Left ventricle myocardium inferior (tissue), 1 donor: ENCODE measurements at regions not wholly inside any gene's neighbourhood (a gene's known extent, or its start where the extent isn't known, plus 50 kb on each side); places are given as distances from the start of the nearest gene placed in this dataset.

ENCODE experiments used
- DNase-seq: peaks from one replicate; pipeline ENCODE4 v3.0.0-alpha.2; 2020
- H3K27ac ChIP-seq: fragments of 200-600 bp; replicated peaks from 2 replicates; pipeline ENCODE4 v1.8.0; 2021
- H3K27me3 ChIP-seq: fragments of 200-600 bp; 2 replicates; pipeline ENCODE4 v1.8.0; 2021; ENCODE audit warnings: low read depth
- H3K36me3 ChIP-seq: fragments of 200-600 bp; 2 replicates; pipeline ENCODE4 v1.8.0; 2021
- H3K4me1 ChIP-seq: fragments of 200-600 bp; 2 replicates; pipeline ENCODE4 v1.8.0; 2021
- H3K4me3 ChIP-seq: fragments of 200-600 bp; 2 replicates; pipeline ENCODE4 v1.8.0; 2021; ENCODE audit warnings: mild to moderate bottlenecking, moderate library complexity
- H3K9me3 ChIP-seq: fragments of 200-600 bp; replicated peaks from 2 replicates; pipeline ENCODE4 v1.8.0; 2021
- CTCF ChIP-seq: fragments of 200-600 bp; IDR thresholded peaks from 2 replicates; pipeline ENCODE4 v1.8.0; 2021; ENCODE audit warnings: antibody characterized with exemption, mild to moderate bottlenecking, borderline replicate concordance
- intact Hi-C: fragments of 100-400 bp; cut with micrococcal nuclease; formaldehyde crosslinking; loops from one replicate; pipeline ENCODE4 v1.11.0; 2022
- donor health status: DM: no; HTN: yes; CAD: no; lungs with severe emphysema.

- no peaks in the 10 kb centered on the region for H3K4me1 ChIP-seq
- DNase-seq: no peak
- H3K36me3 ChIP-seq: no peaks in the 10 kb centered on the region
- H3K27ac ChIP-seq: no peak overlapping the region
- H3K27me3 ChIP-seq: peaks cover 25% of the 10 kb centered on the region
- TF ChIP-seq CTCF: no peak
- no peak overlapping the region for H3K4me3 ChIP-seq
- peaks cover 15% of the 10 kb centered on the region for H3K9me3 ChIP-seq
- intact Hi-C loops: no loop called here
Measured at GRCh38 chr7:112881-113280, 79.5 kb upstream of the FAM20C start.

DNA sequence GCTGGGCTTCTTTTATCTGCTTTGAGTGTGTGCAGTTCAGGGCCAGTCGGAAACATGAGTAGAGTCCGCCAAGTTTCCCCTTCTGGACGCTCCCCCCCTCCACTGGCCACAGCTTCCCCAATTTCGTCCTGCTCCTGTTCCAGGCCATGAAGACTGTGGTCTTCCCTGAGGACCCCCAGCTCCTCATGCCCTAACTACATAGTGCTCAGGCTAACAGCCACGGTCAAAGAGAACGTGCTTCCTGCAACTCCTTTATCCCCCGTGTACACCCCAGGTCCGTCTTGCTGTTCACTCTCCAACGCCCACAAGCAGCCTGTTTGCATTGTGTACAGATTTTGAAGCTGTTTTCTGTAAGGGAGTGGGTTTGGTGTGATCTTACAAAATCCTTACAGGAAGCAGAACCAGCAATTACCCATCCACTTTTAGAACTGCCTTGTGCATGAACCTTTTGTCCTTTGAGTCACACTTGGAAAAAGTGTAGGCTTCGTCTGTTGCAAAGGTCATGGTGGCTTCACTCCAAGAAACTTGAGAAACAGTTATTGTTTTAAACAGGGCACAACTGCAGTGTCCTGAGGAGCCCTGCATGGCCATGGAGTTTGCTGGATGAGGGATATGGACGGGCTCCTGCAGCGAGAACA, 77.0 kb upstream of the FAM20C start:
- H3K27me3 ChIP-seq: peaks cover 29% of the 10 kb centered on the region
- no peaks in the 10 kb centered on the region for H3K36me3 ChIP-seq
- TF ChIP-seq CTCF: no peak
- H3K9me3 ChIP-seq: peaks cover 15% of the 10 kb centered on the region
- intact Hi-C loops: no loop called here
- H3K27ac ChIP-seq: peak overlapping the region; percentile 24
- peaks cover 15% of the 10 kb centered on the region for H3K4me1 ChIP-seq
- no peak overlapping the region for H3K4me3 ChIP-seq
- no peak for DNase-seq

GRCh38 chr7:116188-116981, 76.0 kb upstream of the FAM20C start:
- H3K27ac ChIP-seq: no peak overlapping the region
- intact Hi-C loops: no loop called here

GRCh38 chr7:117836-118614, 74.3 kb upstream of the FAM20C start:
- DNase-seq: no peak
- H3K27me3 ChIP-seq: peaks cover 31% of the 10 kb centered on the region
- intact Hi-C loops: no loop called here
- no peak overlapping the region for H3K27ac ChIP-seq
- H3K4me1 ChIP-seq: peaks cover 27% of the 10 kb centered on the region
- no peaks in the 10 kb centered on the region for H3K36me3 ChIP-seq
- H3K4me3 ChIP-seq: no peak overlapping the region
- TF ChIP-seq CTCF: no peak
- H3K9me3 ChIP-seq: peaks cover 10% of the 10 kb centered on the region

More at GRCh38 chr7:116188-116981, 76.0 kb upstream of the FAM20C start:
- Histone ChIP-seq H3K4me1 (peaks cover 21% of the 10 kb centered on the region), H3K27me3 (peaks cover 31% of the 10 kb centered on the region), H3K36me3 (no peaks in the 10 kb centered on the region), H3K9me3 (peaks cover 14% of the 10 kb centered on the region), H3K4me3 (no peak overlapping the region)
- no peak for TF ChIP-seq CTCF
- peak; percentile 5 for DNase-seq

DNA sequence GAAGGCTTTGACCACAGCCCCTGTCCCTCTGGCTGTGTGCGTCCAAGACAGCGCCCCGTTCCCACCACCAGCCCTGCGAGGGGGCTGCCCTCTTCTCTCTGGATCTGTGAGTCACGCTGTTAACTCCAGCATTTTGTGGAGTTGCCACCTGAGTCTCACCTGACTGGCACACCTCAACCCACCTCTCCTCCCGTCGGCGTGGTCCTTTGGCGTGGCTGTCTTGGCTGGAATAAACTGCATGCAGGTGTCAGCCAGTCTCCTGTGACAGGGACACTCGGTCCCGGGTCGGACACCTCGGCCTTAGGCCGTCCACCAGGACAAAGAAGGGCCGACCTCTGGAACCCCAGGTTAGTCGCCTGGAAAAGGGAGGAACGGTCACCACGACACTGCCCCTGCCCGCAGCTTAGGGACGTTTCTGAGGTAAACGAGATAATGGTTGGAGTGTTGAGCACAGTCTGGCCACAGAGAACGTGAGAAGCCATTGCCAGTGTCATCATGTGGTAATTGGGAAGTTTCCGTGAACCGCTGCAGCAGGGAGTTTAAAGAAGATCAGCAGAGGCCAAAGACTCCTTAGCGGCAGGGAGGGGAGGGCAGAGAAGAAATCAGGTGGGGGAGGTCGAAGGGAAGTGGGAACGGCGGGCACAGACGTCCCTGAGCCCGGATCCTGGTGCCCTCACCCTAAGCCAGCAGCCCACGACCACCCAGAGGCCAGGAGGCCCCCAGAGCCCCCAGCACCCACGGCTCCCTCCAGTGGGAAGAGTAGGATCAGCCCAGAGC, 73.6 kb upstream of the FAM20C start:
- Histone ChIP-seq H3K36me3 (no peaks in the 10 kb centered on the region), H3K4me3 (no peak overlapping the region), H3K27ac (peak overlapping the region; percentile 76)

More for the DNA sequence above, 73.6 kb upstream of the FAM20C start:
- TF ChIP-seq CTCF: no peak
- Histone ChIP-seq H3K4me1 (peaks cover 27% of the 10 kb centered on the region), H3K9me3 (peaks cover 9% of the 10 kb centered on the region), H3K27me3 (peaks cover 31% of the 10 kb centered on the region)
- peak; percentile 11 for DNase-seq
- intact Hi-C loops: no loop called here
